Calu3 (cell line): ENCODE measurements at regions not wholly inside any gene's neighbourhood (a gene's known extent, or its start where the extent isn't known, plus 50 kb on each side); places are given as distances from the start of the nearest gene placed in this dataset.
"Not testable (repeated sequence)": the region's sequence is repeated elsewhere in the genome, so short reads cannot be mapped to it uniquely, and the experiment has no call there.

Experiments used
- BruUV-seq: library from RNA; stranded (reverse); fragments of 400-500 nt; replicated peaks from 2 replicates; lab custom pipeline; 2021; lab: Mats Ljungman, UMichigan
- CTCF ChIA-PET: fragments of 300-600 bp; sonication (Branson Sonifier 250); formaldehyde crosslinking; loops from one replicate; lab custom pipeline; 2022; ENCODE audit warnings: antibody characterized with exemption; lab: Charles Lee
- DNase-seq: peaks from one replicate; pipeline ENCODE4 v3.0.0; 2022
- H3K27ac Mint-ChIP-seq: one replicate; pipeline ENCODE4 v1.8.0; 2022; ENCODE audit warnings: mixed read lengths; ENCODE audit not compliant: unreplicated experiment
- H3K27me3 Mint-ChIP-seq: one replicate; pipeline ENCODE4 v1.8.0; 2022; ENCODE audit warnings: mixed read lengths; ENCODE audit not compliant: unreplicated experiment
- H3K36me3 Mint-ChIP-seq: one replicate; pipeline ENCODE4 v1.8.0; 2022; ENCODE audit warnings: mild to moderate bottlenecking, moderate library complexity, mixed read lengths; ENCODE audit not compliant: insufficient read depth, unreplicated experiment
- H3K4me1 Mint-ChIP-seq: one replicate; pipeline ENCODE4 v1.8.0; 2022; ENCODE audit warnings: mild to moderate bottlenecking, low read depth, mixed read lengths; ENCODE audit not compliant: unreplicated experiment
- H3K4me3 Mint-ChIP-seq: one replicate; pipeline ENCODE4 v1.8.0; 2022; ENCODE audit warnings: mild to moderate bottlenecking, low read depth, moderate library complexity, mixed read lengths; ENCODE audit not compliant: unreplicated experiment
- H3K9me3 Mint-ChIP-seq: one replicate; pipeline ENCODE4 v1.8.0; 2022; ENCODE audit warnings: low read depth, mixed read lengths; ENCODE audit not compliant: unreplicated experiment
- intact Hi-C: fragments of 100-400 bp; cut with micrococcal nuclease; formaldehyde crosslinking; loops from one replicate; pipeline ENCODE4 v1.10.0; 2022; ENCODE audit not compliant: unreplicated experiment
- TF ChIP-seq, protein P1 (sequence below): fragments of 200-600 bp; IDR thresholded peaks from one replicate; pipeline ENCODE4 v1.8.0; 2022; ENCODE audit warnings: antibody characterized with exemption; ENCODE audit not compliant: unreplicated experiment

DNA sequence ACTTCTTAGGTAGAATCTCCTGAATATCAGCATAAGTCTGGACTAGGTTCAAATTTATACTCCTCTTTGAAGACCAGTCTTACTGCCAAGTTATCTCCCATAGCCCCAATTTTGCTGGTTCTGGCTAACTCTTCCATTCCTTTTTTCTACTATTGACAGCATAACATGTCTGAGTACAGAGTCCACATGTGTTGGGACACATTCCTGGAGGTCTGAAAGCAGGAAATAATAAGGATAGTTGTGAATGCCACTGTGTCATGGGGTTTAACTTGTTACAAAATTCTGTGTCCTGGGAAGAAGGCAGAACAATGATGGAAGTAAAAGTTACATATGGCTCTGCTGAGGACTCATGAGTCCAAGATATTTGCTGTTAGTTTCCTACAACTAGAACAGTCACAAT is 57.4 kb upstream of the ZBTB20 start:
- Mint-ChIP-seq H3K36me3 (no peaks in the 10 kb centered on the region), H3K4me1 (no peaks in the 10 kb centered on the region), H3K4me3 (no peak overlapping the region), H3K9me3 (no peaks in the 10 kb centered on the region), H3K27ac (no peak overlapping the region), H3K27me3 (no peaks in the 10 kb centered on the region)
- CTCF ChIA-PET, result no interaction called here
- DNase-seq, result no peak
- intact Hi-C loops, result no loop called here
- TF ChIP-seq, protein P1, sequence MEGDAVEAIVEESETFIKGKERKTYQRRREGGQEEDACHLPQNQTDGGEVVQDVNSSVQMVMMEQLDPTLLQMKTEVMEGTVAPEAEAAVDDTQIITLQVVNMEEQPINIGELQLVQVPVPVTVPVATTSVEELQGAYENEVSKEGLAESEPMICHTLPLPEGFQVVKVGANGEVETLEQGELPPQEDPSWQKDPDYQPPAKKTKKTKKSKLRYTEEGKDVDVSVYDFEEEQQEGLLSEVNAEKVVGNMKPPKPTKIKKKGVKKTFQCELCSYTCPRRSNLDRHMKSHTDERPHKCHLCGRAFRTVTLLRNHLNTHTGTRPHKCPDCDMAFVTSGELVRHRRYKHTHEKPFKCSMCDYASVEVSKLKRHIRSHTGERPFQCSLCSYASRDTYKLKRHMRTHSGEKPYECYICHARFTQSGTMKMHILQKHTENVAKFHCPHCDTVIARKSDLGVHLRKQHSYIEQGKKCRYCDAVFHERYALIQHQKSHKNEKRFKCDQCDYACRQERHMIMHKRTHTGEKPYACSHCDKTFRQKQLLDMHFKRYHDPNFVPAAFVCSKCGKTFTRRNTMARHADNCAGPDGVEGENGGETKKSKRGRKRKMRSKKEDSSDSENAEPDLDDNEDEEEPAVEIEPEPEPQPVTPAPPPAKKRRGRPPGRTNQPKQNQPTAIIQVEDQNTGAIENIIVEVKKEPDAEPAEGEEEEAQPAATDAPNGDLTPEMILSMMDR, result no peak
- BruUV-seq, result no TSS peak

DNA sequence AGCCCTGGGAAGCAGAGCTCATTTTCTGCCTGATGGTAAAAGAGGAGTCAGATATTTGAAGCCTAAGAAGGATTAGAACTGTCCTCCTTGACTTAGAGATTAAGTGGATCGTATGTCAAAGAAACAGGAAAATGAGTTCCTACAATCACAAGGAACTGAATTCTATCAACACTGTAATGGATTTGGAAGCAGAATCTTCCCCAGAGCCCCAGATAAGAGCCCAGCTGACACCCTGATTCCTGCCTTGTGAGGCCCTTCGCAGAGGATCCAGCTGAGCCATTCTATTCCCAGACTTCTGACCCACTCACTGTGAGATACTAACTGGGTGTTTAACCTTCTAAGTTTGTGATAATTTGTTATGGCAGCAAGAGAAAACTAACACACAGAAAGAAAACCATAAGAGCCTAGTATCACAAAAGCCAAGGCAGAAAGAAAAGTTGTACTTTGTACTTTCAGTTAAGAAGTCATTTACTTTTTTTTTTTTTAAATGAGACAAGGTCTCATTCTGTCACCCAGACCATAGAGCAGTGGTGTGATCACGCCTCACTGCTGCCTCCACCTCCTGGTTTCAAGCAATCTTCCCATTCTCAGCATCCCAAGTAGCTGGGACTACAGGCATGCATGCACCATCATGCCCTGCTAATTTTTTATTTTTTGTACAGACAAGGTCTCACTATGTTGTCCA is 61.1 kb upstream of the ZBTB20 start:
- no TSS peak for BruUV-seq
- intact Hi-C loops, result no loop called here
- CTCF ChIA-PET, result no interaction called here

DNA sequence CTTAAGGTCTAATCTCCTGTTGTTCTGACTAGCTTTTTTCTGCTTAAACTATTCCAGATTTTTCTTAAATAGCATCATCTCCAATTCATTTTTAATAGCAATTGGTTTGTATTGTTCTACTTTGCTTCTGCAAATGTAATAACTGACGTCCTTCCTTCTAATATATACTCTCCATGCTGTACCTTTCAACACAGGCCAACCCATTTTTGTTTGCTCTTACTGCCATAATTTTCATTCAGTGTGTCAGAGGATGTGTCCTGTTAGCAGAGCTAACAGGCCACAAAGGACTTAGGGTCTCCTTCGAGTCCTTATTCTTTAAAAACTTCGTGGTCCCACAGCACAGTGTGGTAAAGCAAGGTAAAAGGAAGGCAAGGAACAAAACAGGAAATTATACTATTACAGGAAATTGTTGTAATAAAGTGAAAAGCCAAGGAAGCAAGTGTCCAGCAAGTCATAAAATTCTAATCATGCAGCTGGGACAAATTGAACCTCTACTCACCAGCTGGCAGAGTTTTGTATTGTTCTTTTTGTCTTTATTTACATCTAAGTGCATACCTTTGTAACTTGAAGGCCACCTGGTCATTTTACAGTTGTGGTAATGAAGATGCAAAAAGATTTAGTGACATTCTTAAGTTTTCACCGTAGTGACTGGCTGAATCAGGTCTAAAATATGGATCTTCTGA is 64.9 kb upstream of the ZBTB20 start:
- no peaks in the 10 kb centered on the region for H3K9me3 Mint-ChIP-seq
- H3K27ac Mint-ChIP-seq, result no peak overlapping the region
- no peak for DNase-seq
- BruUV-seq, result no TSS peak
- intact Hi-C loops, result no loop called here
- no peaks in the 10 kb centered on the region for H3K36me3 Mint-ChIP-seq
- H3K4me1 Mint-ChIP-seq, result no peaks in the 10 kb centered on the region
- TF ChIP-seq, protein P1, result no peak
- CTCF ChIA-PET, result no interaction called here
- no peak overlapping the region for H3K4me3 Mint-ChIP-seq
- no peaks in the 10 kb centered on the region for H3K27me3 Mint-ChIP-seq

More for the DNA sequence above, 61.1 kb upstream of the ZBTB20 start:
- H3K4me3 Mint-ChIP-seq, result no peak overlapping the region
- TF ChIP-seq, protein P1, result no peak
- H3K4me1 Mint-ChIP-seq, result no peaks in the 10 kb centered on the region
- DNase-seq, result no peak
- H3K27ac Mint-ChIP-seq, result no peak overlapping the region
- H3K27me3 Mint-ChIP-seq, result no peaks in the 10 kb centered on the region
- no peaks in the 10 kb centered on the region for H3K36me3 Mint-ChIP-seq
- H3K9me3 Mint-ChIP-seq, result no peaks in the 10 kb centered on the region

DNA sequence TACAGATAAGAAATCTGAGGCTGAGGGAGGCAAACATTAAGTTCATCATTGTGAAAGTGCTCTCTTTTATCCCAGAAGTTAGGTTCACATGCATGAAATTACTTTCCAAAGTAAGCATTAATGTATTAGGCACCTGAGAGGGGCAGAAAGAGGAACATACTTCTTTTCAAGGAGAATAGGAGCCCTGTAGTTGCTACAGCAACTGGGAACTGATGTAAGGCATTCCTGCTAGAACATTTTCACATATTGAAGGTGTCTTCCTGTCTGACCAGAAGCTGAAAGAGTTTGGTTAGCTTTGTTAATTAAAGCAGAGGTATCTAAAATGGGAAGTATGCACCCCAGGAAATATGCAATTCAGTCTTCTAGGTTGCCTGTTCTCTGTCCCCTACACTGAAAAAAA is 65.5 kb upstream of the ZBTB20 start:
- no peaks in the 10 kb centered on the region for H3K9me3 Mint-ChIP-seq
- no peak overlapping the region for H3K4me3 Mint-ChIP-seq
- BruUV-seq, result no TSS peak

DNA sequence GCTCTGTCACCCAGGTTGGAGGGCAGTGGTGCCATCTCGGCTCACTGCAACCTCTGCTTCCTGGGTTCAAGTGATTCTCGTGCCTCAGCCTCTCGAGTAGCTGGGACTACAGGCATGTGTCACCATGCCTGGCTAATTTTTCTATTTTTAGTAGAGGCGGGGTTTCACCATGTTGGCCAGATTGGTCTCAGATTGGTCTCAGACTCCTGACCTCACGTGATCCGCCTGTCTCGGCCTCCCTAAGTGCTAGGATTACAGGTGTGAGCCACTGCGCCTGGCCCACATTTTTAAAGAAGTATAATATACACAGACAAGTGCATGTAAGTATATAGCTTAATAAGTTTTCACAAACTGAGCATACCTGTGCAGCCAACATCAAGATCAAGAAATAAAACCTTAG is 66.0 kb upstream of the ZBTB20 start:
- H3K9me3 Mint-ChIP-seq, BruUV-seq, H3K27ac Mint-ChIP-seq, intact Hi-C loops, H3K27me3 Mint-ChIP-seq, DNase-seq, H3K36me3 Mint-ChIP-seq, H3K4me3 Mint-ChIP-seq, H3K4me1 Mint-ChIP-seq: not testable (repeated sequence)
- CTCF ChIA-PET, result interaction anchor here (1.5 kb wide), 1 partner anchor 479 kb away, joined by 3 read pairs; no protein-coding TSS in a partner anchor

More for the DNA sequence above, 65.5 kb upstream of the ZBTB20 start:
- Mint-ChIP-seq H3K36me3 (no peaks in the 10 kb centered on the region), H3K27me3 (no peaks in the 10 kb centered on the region), H3K27ac (no peak overlapping the region), H3K4me1 (no peaks in the 10 kb centered on the region)
- intact Hi-C loops, result no loop called here
- TF ChIP-seq, protein P1, result no peak
- CTCF ChIA-PET, result no interaction called here
- DNase-seq, result no peak
